ENCODE measurements at regions not wholly inside any gene's neighbourhood (a gene's known extent, or its start where the extent isn't known, plus 50 kb on each side); places are given as distances from the start of the nearest gene placed in this dataset.

DNA sequence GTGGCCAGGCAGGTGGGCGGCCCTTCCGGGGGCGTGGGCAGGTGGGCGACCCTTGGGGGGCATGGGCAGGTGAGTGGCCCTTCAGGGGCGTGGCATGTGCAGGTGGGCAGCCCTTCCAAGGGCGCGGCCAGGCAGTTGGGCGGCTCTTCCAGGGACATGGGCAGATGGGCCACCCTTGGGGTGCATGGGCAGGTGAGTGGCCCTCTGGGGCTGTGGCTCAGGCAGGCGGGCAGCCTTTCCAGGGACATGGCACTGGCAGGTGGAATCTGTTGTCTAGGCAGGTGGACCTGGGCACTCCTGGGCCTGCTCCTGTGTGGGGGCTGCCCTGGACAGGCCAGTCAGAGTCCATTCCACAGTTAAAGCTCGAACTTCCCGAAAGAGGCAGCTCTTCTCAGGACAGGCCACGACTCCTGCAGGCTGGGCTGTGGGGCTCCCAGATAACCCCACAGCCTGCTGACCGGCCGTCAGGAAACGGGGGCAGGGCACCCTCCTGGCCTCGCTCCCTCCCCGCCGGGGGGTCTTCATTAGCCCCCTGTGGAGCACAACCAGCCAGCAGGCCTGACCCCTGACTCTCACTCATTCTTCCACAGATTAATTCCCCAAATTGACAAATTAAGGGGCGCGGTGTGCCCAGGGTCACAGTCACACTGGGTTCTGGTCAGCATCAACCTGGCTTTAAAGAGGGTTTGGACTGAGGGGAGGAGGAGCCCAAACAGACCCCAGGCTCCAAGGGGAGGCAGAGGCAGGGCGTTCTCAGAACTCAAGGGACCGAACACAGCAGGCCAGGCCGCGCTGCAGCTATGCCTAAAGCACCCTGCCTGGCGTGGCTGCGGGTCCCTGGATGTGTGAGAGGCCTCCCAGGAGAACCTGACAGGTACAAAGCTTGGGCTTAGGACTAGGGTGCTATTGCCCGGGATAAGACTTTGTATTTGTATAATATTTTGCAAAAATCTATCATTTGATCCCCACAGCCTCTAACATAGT is 130.0 kb downstream of the DLL1 start:
- FAIRE-seq, result no peak
- TF ChIP-seq POLR2A (IDR thresholded peaks at IDR 0.05; ENCODE audit: low read depth, low read length), result no peak
- no peak for DNase-seq (ENCODE audit: insufficient read length, low spot score)

DNA sequence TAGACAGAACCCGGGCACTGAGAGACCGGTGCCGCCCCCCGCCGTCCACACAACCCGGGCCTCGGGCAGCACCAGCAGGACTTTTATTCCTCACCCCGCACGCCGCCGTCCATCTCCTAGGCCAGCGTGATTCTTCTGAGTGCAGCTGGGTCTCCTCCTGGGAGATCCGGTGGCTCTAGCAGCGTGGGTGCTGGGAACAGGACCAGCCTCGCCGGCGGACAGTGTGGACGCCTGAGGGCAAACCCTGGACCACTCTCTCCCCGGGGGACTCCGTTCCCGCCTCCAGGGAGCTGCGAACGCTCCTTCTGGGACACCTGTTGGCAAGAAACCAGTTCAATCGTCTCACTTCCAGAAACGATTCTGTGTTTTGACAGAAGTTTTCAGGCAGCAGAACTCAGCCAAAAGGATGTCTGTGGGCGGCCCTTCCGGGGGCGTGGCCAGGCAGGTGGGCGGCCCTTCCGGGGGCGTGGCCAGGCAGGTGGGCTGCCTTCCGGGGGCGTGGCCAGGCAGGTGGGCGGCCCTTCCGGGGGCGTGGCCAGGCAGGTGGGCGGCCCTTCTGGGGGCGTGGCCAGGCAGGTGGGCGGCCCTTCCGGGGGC is 130.7 kb downstream of the DLL1 start:
- TF ChIP-seq POLR2A (IDR thresholded peaks at IDR 0.05; ENCODE audit: low read depth, low read length), result no peak
- FAIRE-seq (no peak), DNase-seq (ENCODE audit: insufficient read length, low spot score) (no peak)

DNA sequence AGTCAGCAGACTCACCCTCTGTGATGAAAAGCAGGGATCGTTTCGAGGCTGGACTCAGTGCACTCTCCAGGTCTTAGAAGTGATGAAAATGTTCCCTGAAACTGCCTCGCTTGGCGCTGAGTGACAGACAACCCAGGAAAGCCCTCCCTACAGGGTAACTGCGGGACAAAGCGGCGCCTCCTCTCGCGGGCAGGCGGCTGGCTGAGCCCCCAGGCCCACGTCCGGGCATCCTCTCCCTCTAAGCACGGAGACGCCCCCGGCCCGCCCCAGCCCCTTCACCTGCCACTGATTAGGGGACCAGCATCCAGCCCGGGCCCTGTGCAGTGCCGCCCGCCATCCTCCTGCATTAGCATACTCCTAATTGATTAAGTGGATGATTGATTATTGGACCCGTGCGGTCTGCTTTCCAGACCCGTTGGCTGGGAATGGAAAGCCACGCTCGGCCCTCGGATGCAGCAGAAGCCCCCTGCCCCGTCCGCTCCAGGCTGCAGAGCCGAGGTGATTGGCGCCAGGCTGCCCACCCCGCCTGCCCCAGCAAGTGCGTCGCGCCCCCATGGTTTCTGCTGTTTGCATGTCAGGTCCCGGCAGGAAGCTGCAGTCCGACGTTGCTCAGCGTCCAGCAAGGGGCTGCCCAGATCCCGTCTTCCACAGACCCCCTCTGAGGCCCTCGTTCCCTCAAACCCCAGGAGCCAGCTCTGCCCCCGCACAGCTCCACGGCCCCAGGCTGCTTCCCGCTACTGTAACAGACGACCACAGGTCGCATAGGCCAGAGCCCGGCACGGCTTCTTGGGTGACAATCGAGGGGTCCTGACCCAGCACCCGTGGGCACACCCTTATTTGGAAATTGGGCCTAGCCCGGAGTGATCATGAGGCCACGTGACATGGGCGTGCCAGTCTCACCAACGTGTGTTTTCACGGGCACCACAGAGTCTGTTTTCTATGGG is 131.6 kb downstream of the DLL1 start:
- FAIRE-seq (no peak), DNase-seq (ENCODE audit: insufficient read length, low spot score) (no peak)
- TF ChIP-seq POLR2A (IDR thresholded peaks at IDR 0.05; ENCODE audit: low read depth, low read length), result no peak

DNA sequence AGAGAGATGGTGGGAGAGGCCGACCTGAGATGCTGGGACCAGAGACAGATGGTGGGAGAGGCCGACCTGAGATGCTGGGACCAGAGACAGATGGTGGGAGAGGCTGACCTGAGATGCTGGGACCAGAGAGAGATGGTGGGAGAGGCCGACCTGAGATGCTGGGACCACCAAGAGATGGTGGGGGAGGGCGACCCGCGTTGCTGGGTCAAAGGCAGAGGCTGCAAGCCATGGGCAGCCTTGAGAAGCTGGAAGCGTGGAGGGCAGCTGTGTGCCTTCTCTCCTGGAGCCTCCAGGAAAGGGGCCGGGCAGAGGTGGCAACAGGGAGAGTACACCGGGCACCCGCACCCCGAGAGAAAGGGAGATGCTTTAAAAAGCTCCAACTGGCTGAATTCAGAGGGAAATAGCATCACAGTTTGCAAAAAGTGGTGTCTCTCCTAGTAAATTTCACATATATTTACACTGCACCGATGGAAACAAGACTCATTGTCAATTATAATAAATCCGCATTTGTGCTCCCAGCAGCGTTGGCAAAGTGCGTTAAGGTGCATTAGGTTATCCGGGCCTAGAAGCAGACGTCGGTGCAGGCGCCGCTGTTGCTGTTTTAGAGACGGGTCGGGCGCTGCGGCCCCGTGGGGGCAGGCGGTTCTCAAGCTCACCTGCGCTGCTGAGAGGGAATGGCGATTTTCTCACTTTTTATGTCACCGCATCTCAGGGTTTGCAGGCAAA is 132.4 kb downstream of the DLL1 start:
- FAIRE-seq (no peak), DNase-seq (ENCODE audit: insufficient read length, low spot score) (no peak)
- no peak for TF ChIP-seq POLR2A (IDR thresholded peaks at IDR 0.05; ENCODE audit: low read depth, low read length)

DNA sequence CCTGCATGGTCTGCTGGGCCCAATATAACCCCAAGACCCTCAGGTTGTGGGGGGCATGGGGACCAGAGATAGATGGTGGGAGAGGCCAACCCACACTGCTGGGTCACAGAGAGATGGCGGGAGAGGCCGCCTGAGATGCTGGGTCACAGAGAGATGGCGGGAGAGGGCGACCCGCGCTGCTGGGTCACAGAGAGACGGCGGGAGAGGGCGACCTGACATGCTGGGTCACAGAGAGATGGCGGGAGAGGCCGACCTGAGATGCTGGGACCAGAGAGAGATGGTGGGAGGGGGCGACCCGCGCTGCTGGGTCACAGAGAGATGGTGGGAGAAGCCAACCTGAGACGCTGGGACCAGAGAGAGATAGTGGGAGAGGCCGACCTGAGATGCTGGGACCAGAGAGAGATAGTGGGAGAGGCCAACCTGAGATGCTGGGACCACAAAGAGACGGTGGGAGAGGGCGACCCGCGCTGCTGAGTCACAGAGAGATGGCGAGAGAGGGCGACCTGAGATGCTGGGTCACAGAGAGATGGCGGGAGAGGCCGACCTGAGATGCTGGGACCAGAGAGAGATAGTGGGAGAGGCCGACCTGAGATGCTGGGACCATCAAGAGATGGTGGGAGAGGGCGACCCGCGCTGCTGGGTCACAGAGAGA is 133.2 kb downstream of the DLL1 start:
- no peak for FAIRE-seq

DNA sequence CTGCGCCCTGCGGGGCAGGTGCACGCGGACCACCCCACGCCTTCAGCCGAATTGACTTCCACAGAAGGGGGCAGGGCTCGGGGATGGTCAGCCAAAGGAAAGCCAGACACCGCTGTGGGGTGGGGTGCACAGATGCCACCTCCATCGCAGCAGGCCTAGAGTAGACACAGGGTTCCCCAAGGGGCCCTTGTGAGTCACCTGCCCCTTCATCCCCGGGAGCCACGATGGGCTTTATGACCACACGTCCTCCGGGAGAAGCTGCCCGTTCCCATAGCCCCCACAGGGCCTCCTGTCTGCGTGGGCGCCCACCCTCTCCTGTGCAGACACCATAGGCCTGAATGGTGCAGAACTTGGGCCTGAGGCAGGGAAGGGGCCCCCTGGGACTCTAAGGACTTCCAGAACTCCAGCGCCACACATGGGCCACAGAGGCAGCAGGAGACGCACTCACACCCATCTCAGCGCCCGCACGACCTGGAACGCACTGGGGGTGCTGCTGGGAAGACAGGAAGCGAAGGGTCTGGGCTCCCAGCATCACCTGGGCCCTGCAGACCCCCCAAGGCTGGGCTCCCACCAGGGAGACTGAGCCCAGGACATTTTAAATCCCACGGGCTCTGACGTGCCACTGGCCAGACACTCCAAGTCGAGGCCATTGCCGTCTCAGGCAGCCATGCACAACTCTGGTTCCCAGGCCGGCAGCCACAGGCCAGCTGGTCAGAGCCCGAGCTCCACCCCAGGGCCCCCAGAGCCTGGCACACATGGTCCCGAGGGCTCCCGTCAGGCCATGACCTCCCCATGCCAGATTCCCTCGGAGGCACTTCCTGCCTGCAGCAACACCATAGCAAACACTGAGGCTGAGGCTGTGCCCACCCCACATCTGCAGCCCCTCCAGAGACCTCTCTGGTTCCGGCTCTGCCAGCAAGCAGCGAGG is 134.2 kb downstream of the DLL1 start:
- TF ChIP-seq POLR2A (IDR thresholded peaks at IDR 0.05; ENCODE audit: low read depth, low read length), result no peak
- DNase-seq (ENCODE audit: insufficient read length, low spot score), result no peak
- FAIRE-seq, result no peak

More for the DNA sequence above, 133.2 kb downstream of the DLL1 start:
- no peak for DNase-seq (ENCODE audit: insufficient read length, low spot score)
- TF ChIP-seq POLR2A (IDR thresholded peaks at IDR 0.05; ENCODE audit: low read depth, low read length), result no peak

DNA sequence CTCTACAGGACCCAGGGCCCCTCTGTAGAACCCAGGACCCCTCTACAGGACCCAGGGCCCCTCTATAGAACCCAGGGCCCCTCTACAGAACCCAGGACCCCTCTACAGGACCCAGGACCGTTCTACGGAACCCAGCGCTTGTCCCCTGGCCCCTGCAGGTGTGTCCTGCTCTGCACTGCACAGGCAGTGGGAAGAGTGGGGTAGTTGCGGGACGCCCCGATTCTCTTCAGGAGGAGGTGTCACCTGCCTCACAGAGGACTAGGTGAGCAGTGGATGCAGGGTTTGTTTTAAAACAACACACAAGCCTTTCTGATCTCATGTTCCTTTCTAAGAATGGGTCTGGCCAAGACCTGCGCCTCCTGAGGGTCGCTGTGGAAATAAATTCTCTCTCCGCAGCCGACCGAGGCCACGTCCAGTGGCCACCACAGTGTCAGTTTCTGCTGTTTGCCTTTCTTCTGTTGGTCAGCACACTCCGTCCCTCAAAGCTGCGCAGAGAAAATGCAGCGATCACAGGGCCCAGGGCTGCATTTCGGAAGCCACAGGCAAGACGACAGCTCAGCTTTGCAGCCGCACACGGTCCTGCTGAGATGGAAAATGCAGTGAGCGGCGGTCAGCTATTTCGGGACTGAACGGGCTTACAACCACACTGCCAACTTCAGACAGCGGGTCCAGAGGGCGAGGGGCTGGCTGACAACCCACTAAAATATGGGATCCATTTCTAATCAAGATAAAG is 135.2 kb downstream of the DLL1 start:
- TF ChIP-seq POLR2A (IDR thresholded peaks at IDR 0.05; ENCODE audit: low read depth, low read length), result no peak
- no peak for DNase-seq (ENCODE audit: insufficient read length, low spot score)
- FAIRE-seq, result no peak

DNA sequence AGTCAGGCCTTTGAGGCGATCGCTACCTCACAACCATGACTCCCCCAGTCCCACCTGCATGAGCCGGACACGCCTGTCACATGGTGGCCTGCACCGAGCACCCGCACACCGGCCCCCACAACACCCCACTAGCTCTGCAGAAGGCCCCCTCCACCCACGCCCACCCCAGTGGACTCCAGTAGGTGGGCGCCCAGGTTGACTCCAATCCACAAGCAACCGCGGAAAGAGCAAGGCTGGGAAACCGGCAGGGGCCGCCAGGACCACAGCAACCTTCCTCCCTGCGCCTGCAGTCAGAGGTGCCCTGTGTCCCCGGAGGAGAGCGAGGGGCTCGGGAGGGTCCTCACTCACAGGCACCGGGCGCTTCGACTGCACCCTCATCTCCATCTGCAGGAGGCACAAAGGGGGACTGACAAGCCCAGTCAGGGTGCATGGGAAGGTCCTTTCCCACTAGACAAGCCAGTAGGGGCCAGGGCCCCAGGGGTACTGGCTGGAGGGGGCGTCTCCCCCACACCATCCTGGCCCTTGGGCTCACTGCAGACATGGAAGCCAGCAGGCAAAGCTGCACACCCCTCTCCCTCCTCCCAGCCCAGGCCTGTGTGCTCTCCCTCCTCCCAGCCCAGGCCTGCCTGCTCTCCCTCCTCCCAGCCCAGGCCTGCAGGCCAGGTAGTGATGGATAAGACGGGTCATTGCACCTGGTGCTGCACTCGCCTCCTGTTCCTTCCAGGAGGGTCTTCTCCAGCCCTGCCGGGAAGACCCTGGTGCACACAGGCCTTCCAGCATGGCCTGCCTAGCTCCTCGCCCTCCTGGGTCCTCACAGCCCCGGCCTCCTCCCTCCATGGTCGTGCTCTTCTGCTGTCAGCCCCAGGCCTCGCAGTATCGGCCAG is 137.2 kb downstream of the DLL1 start:
- no peak for DNase-seq (ENCODE audit: insufficient read length, low spot score)
- no peak for FAIRE-seq
- TF ChIP-seq POLR2A (IDR thresholded peaks at IDR 0.05; ENCODE audit: low read depth, low read length), result no peak

DNA sequence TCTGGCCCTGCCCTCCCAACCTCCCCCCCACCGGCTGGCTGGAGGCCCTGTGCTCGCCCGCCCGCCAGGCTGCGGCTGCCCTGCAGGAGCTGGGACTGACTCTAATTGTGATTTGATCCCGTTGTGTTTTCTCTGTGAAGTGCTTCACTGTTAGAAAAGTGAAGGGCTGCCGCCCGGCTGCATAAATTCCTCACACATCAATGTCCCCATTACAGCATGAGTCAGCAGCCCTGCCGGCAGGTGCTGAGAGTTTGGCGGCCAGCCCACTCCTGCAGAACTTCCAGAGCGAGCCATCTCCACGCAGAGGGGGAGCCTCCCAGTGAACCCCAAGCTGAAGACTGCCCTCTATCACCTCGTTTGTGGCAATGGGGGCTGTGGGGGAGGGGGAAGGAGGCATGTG is 137.9 kb downstream of the DLL1 start:
- FAIRE-seq (no peak), DNase-seq (ENCODE audit: insufficient read length, low spot score) (peak; percentile 48)
- no peak for TF ChIP-seq POLR2A (IDR thresholded peaks at IDR 0.05; ENCODE audit: low read depth, low read length)

DNA sequence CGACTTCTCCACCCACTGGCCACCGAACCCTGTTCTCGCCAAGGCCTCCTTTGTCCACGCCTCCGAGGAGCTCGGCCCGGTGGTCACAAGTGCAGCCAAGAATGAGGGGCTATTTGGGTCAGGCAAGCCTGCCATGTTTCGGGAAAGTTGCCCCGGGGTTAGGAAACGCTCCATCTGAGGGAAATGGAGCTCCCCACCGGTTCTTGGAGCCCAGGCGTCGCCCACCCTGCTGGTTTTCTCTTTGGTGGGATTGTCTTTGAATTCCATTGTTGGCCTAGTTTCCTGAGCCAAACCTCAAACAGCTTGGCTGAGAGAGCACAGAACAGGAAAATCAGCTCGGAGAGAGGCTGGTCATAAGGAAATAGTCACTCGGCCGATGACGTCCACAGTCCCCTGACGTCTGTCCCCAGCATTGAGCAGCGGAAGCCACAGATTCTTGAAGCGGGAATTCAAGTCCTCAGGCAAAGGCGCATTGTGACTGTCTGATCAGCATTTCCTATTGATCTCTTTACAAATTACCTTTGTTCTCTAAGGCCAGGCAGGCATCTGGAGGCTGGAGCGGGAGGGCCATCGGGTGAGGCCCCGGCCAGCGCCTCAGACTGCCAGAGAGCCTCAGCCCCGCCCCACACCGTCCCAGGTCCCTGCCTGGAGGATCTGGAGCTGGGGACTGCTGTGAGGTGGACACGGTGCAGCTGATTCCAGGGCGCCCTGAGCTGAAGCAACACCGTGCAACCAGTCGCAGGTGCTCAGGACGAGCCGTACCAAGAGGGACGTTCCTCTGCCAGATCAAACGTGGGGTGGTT is 138.6 kb downstream of the DLL1 start:
- TF ChIP-seq POLR2A (IDR thresholded peaks at IDR 0.05; ENCODE audit: low read depth, low read length), result no peak
- DNase-seq (ENCODE audit: insufficient read length, low spot score) (no peak), FAIRE-seq (no peak)
